VCaP (cell line): ENCODE measurements at regions not wholly inside any gene's neighbourhood (a gene's known extent, or its start where the extent isn't known, plus 50 kb on each side); places are given as distances from the start of the nearest gene placed in this dataset.

Source experiments
- H3K27ac ChIP-seq: fragments of 450-650 bp; 2 replicates; pipeline ENCODE4 v1.5.1; 2017
- TF ChIP-seq, protein P1 (sequence below): fragments of 450-650 bp; conservative IDR thresholded peaks from 2 replicates; pipeline ENCODE4 v1.5.1; 2017; ENCODE audit warnings: mild to moderate bottlenecking, moderate library complexity

DNA sequence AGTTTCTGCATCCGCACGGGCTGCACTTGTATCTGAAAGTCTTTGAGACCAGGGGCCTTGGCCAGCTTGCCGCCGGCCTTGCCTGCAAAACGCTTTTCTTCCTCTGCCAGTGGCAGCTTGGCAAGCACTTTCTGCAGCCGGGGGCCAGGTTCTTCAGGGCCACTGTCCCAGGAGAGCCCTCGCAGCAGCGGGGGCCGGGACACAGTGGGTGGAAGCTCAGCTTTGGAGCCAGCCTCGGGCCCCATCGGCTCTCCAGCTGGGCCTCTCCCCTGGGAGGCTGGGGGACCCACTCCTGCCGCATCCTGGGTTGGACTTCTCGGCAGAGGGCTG is 57.5 kb upstream of the LYVE1 start:
- no peak overlapping the region for H3K27ac ChIP-seq
- TF ChIP-seq, protein P1, sequence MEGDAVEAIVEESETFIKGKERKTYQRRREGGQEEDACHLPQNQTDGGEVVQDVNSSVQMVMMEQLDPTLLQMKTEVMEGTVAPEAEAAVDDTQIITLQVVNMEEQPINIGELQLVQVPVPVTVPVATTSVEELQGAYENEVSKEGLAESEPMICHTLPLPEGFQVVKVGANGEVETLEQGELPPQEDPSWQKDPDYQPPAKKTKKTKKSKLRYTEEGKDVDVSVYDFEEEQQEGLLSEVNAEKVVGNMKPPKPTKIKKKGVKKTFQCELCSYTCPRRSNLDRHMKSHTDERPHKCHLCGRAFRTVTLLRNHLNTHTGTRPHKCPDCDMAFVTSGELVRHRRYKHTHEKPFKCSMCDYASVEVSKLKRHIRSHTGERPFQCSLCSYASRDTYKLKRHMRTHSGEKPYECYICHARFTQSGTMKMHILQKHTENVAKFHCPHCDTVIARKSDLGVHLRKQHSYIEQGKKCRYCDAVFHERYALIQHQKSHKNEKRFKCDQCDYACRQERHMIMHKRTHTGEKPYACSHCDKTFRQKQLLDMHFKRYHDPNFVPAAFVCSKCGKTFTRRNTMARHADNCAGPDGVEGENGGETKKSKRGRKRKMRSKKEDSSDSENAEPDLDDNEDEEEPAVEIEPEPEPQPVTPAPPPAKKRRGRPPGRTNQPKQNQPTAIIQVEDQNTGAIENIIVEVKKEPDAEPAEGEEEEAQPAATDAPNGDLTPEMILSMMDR: no peak

DNA sequence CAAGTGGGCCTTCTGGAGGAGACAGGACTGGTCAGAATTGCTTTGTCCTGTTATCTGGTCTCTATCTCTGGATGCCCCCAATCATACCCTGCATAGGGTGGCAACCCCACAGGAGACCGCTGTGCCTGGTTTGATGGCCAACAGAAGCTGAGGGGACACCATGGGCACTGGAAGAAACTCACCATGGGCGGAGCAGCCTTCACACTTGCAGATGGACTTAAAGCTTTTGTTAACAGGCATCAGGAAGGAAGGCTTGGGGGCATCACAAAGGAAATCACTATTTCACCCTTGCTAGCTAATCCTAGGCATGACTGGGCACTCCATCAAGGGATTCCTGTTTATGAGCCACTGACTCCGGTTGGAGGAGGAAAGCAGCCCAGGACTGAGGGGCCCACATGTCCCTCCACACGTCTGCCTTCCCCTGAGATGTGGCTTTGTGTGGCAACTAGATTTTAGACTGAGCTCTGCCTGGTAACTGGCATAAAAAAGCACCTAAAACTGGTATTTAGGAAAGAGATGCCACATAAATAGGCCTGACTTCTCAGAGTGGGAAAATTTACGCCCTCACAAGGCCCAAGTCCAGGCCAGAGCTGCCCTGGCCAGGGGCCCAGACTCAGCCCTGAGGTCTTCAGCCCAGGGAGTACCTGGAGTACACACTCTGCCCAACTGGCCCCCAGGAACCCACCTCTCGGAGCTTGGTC is 57.0 kb upstream of the LYVE1 start:
- H3K27ac ChIP-seq: no peak overlapping the region
- TF ChIP-seq, protein P1: no peak

DNA sequence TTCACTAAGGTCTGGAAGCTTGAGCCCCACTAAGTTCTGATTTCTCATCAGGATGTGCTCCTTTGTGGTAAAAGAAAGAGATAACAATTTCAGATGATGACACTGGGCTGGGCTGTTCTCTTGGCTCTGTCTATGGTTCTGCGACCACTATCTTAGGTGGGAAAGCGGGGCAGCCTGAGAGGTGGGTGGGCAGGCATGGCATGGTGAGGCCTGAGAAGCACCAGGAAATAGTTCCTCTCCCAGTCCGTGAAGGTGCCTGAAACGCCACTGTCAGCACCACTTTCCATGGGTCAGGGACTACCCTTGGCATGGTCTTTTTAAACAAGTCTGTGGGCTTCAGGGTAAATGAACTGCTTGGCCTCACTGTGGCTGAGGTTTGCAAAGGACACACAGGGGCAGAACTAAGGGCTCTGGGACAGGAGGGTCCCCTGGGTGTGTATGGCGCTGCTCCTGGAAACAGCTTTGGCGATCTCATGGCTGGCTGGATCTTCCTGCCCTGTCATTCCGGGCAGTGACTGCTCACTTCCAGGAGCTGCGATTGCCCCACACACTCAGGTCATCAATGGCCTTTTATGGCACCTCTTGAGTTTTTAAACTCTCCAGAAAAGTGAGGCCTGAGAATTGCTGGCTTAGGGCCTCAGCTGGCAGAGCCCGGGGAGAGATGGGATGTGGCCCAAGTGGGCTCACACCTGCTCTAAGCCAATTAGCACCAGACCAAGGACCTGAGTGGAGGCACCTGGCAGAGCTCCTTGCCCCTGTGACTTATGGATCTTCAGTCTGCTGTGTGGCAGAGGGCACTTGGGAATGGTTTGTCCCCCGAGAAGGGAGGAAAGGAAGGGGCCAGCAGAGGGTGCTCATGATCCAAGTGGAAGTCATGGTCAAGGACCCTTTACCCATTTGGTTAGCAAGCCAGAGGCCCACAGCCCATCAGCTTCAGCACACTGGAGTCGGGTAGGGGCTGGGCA is 55.6 kb upstream of the LYVE1 start:
- TF ChIP-seq, protein P1: peak; percentile 36
- H3K27ac ChIP-seq: peak overlapping the region; percentile 5; the same call in 1 of the 2 replicates

DNA sequence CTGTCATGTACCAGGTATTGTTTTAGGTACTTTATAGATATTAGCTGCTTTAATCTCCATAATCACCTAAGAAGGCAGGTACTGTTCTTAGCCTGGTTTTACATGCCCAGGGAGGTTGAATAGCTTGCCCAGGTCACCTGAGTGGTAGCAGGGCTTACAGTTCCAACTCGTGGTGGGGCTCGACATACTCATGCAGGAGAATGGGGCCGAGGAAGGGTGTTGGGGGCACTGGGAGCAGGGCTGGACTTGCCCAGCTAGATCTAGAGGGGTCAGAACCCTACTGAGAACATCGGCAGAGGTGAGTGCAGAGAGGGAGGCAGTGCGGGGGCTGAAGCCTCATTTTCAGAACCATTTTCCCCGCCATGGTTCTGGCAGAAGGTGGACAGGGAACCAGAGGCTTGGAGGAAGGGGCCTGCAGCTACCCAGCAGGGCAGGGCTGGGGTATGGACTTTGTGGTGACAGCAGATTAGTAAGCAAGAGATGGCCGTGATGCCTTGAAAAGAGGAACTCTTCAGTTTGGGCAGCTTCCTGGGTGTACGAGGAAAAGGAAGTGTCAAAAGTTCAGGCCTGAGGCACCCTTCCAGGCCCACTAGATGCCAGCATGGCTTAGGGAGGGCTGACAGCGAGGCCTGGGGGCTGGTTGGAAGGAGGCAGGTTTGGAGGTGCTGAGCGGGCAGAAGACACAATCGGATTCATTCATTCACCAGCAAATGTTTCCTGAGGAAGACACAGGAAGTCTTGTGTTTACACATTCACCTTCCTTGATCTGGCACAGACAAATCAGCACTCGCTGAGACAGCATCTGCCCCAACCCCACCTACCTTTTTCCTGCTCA is 54.7 kb upstream of the LYVE1 start:
- peak overlapping the region; percentile 5; the same call in 1 of the 2 replicates for H3K27ac ChIP-seq
- TF ChIP-seq, protein P1: no peak

DNA sequence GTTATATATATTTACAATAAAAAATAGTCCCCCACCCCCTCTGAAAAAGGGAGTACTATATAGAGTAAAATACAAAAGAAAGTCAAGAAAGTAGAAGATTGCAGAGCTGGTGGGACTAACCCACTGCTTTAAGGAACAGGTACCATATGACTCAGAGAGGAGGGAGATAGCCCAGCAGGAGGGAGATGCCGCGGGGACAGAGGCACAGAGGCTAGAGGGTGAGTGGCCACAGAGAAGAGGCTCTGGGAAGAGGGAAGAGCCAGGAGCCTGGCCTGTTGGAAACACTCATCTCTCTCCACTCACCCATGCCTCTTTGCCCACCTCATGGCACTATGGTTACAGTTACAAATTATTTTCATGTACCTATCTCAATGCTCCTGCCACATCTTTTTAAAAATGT is 53.6 kb upstream of the LYVE1 start:
- no peak overlapping the region for H3K27ac ChIP-seq
- TF ChIP-seq, protein P1: no peak

DNA sequence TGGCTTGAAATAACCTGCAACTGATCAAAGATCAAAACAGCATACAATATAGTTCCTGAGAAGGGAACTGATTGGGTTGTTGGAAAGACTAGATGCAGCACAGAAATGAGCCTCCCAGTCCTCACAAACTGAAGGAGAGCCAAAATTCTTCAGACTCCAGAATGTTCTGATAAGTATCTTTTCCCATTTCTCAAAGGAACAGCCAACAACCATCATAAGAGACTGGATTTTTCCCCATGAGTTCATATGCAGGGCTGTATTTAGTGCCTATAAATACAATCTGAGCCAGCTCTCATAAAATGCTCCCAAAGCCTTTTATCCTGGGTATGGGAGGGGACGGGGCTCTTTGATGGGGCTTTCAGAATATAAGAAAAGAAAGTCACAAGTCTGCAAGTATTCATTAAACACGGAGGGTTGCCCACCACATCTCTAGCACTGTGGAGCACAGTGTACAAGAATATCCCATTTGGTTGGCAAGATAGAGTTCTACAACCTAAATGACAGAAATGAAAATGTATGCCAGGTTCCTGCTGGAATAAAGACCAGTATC is 50.7 kb upstream of the LYVE1 start:
- H3K27ac ChIP-seq: no peak overlapping the region
- TF ChIP-seq, protein P1: no peak
